ENCODE measurements at regions not wholly inside any gene's neighbourhood (a gene's known extent, or its start where the extent isn't known, plus 50 kb on each side); places are given as distances from the start of the nearest gene placed in this dataset.

GRCh38 chr9:119652931-119653330 lies 283.7 kb upstream of the BRINP1 start:
- Histone ChIP-seq H3K27me3 (replicated peaks; ENCODE audit: control insufficient read depth, insufficient read depth, low read length, poor library complexity, severe bottlenecking) (no peaks in the 10 kb centered on the region), H3K4me3 (ENCODE audit: insufficient read depth, low read depth, low read length, poor library complexity, severe bottlenecking) (no peak overlapping the region), H3K27ac (ENCODE audit: insufficient read depth, low read length, poor library complexity, severe bottlenecking) (no peak overlapping the region), H3K4me1 (ENCODE audit: control insufficient read depth, insufficient read depth, low read length, poor library complexity, severe bottlenecking) (no peaks in the 10 kb centered on the region), H3K9me3 (ENCODE audit: control insufficient read depth, low read length) (no peaks in the 10 kb centered on the region), H3K36me3 (ENCODE audit: control insufficient read depth, insufficient read depth, low read length) (no peaks in the 10 kb centered on the region)
- no peak for DNase-seq

DNA sequence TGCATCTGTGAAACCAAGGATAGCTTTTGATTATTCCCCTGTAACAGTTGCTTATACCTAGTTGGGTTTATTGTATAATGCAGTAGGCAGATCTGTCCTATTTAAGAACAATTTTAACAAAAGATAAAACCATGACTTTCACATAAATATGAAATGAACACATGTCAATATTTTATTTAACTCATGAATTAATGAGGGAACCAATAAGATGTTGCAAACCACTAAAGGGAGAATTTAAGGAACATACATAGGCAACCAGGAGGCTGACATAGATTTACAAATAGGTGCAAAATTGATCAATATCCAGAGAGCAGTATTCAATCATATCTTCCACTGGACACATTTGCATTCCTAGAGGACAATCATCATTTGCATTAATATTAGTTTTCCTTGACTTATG lies 280.0 kb upstream of the BRINP1 start:
- H3K4me3 ChIP-seq (ENCODE audit: insufficient read depth, low read depth, low read length, poor library complexity, severe bottlenecking), result no peak overlapping the region
- H3K27me3 ChIP-seq (replicated peaks; ENCODE audit: control insufficient read depth, insufficient read depth, low read length, poor library complexity, severe bottlenecking), result no peaks in the 10 kb centered on the region
- H3K9me3 ChIP-seq (ENCODE audit: control insufficient read depth, low read length), result no peaks in the 10 kb centered on the region
- no peak overlapping the region for H3K27ac ChIP-seq (ENCODE audit: insufficient read depth, low read length, poor library complexity, severe bottlenecking)
- DNase-seq, result no peak
- no peaks in the 10 kb centered on the region for H3K4me1 ChIP-seq (ENCODE audit: control insufficient read depth, insufficient read depth, low read length, poor library complexity, severe bottlenecking)
- no peaks in the 10 kb centered on the region for H3K36me3 ChIP-seq (ENCODE audit: control insufficient read depth, insufficient read depth, low read length)

GRCh38 chr9:119639287-119639955 lies 270.2 kb upstream of the BRINP1 start:
- H3K36me3 ChIP-seq (ENCODE audit: control insufficient read depth, insufficient read depth, low read length), result no peaks in the 10 kb centered on the region
- no peaks in the 10 kb centered on the region for H3K9me3 ChIP-seq (ENCODE audit: control insufficient read depth, low read length)
- H3K4me3 ChIP-seq (ENCODE audit: insufficient read depth, low read depth, low read length, poor library complexity, severe bottlenecking), result no peak overlapping the region
- no peak for DNase-seq
- H3K27me3 ChIP-seq (replicated peaks; ENCODE audit: control insufficient read depth, insufficient read depth, low read length, poor library complexity, severe bottlenecking), result no peaks in the 10 kb centered on the region
- H3K27ac ChIP-seq (ENCODE audit: insufficient read depth, low read length, poor library complexity, severe bottlenecking), result no peak overlapping the region
- H3K4me1 ChIP-seq (ENCODE audit: control insufficient read depth, insufficient read depth, low read length, poor library complexity, severe bottlenecking), result no peaks in the 10 kb centered on the region

- H3K4me3 ChIP-seq (ENCODE audit: insufficient read depth, low read depth, low read length, poor library complexity, severe bottlenecking), result no peak overlapping the region
These were observed 264.8 kb upstream of the BRINP1 start for GRCh38 chr9:119634006-119634405.

DNA sequence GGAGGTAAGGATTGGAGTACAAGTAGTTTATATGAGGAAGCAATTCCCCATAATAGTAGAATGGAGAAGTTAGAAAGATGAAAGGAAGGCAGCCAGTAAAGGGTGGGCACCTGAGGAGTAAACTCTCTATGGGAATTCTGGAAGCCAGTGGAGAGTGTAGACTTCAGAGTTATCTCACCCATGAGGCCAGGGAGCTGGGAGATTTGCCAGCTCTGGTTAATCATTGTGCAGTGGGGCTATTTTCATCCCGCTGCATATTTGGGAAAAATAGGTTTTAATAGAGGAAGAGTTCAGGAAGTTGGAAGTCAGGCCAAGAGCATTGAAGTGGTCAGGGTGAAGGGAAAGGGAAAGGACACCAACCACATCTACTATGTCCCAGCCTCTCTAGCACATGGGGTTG lies 242.3 kb upstream of the BRINP1 start:
- H3K9me3 ChIP-seq (ENCODE audit: control insufficient read depth, low read length), result no peaks in the 10 kb centered on the region
- no peak for DNase-seq

More at GRCh38 chr9:119634006-119634405, 264.8 kb upstream of the BRINP1 start:
- Histone ChIP-seq H3K36me3 (ENCODE audit: control insufficient read depth, insufficient read depth, low read length) (no peaks in the 10 kb centered on the region), H3K9me3 (ENCODE audit: control insufficient read depth, low read length) (no peaks in the 10 kb centered on the region), H3K27ac (ENCODE audit: insufficient read depth, low read length, poor library complexity, severe bottlenecking) (no peak overlapping the region), H3K4me1 (ENCODE audit: control insufficient read depth, insufficient read depth, low read length, poor library complexity, severe bottlenecking) (no peaks in the 10 kb centered on the region), H3K27me3 (replicated peaks; ENCODE audit: control insufficient read depth, insufficient read depth, low read length, poor library complexity, severe bottlenecking) (no peaks in the 10 kb centered on the region)
- no peak for DNase-seq

GRCh38 chr9:119609277-119609971 lies 240.2 kb upstream of the BRINP1 start:
- DNase-seq, result no peak
- Histone ChIP-seq H3K36me3 (ENCODE audit: control insufficient read depth, insufficient read depth, low read length) (no peaks in the 10 kb centered on the region), H3K27me3 (replicated peaks; ENCODE audit: control insufficient read depth, insufficient read depth, low read length, poor library complexity, severe bottlenecking) (no peaks in the 10 kb centered on the region), H3K4me1 (ENCODE audit: control insufficient read depth, insufficient read depth, low read length, poor library complexity, severe bottlenecking) (no peaks in the 10 kb centered on the region), H3K9me3 (ENCODE audit: control insufficient read depth, low read length) (no peaks in the 10 kb centered on the region), H3K4me3 (ENCODE audit: insufficient read depth, low read depth, low read length, poor library complexity, severe bottlenecking) (no peak overlapping the region), H3K27ac (ENCODE audit: insufficient read depth, low read length, poor library complexity, severe bottlenecking) (no peak overlapping the region)

More for the DNA sequence above, 242.3 kb upstream of the BRINP1 start:
- no peaks in the 10 kb centered on the region for H3K27me3 ChIP-seq (replicated peaks; ENCODE audit: control insufficient read depth, insufficient read depth, low read length, poor library complexity, severe bottlenecking)
- no peaks in the 10 kb centered on the region for H3K36me3 ChIP-seq (ENCODE audit: control insufficient read depth, insufficient read depth, low read length)
- no peak overlapping the region for H3K27ac ChIP-seq (ENCODE audit: insufficient read depth, low read length, poor library complexity, severe bottlenecking)
- no peak overlapping the region for H3K4me3 ChIP-seq (ENCODE audit: insufficient read depth, low read depth, low read length, poor library complexity, severe bottlenecking)
- no peaks in the 10 kb centered on the region for H3K4me1 ChIP-seq (ENCODE audit: control insufficient read depth, insufficient read depth, low read length, poor library complexity, severe bottlenecking)

DNA sequence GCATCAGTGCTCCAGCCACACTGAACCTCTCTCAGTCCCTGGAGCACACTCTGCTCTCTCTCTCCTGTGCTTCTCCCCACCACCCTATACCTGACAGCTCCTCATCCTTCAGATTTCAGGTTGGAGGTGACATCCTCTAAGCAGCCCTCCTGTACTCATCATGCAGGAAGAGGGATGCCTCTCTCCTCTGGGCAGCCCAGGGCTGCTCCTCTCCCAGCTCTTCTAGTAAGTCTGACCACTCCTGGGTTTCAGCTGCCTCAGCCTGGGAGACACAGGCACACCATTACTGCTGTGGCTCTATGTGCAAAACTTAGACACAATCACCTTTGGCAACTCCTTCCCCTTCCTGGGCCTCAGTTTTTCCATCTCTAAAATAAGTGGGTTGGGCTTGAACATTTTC lies 232.4 kb upstream of the BRINP1 start:
- Histone ChIP-seq H3K9me3 (ENCODE audit: control insufficient read depth, low read length) (no peaks in the 10 kb centered on the region), H3K4me3 (ENCODE audit: insufficient read depth, low read depth, low read length, poor library complexity, severe bottlenecking) (no peak overlapping the region), H3K27ac (ENCODE audit: insufficient read depth, low read length, poor library complexity, severe bottlenecking) (no peak overlapping the region), H3K4me1 (ENCODE audit: control insufficient read depth, insufficient read depth, low read length, poor library complexity, severe bottlenecking) (no peaks in the 10 kb centered on the region), H3K36me3 (ENCODE audit: control insufficient read depth, insufficient read depth, low read length) (no peaks in the 10 kb centered on the region), H3K27me3 (replicated peaks; ENCODE audit: control insufficient read depth, insufficient read depth, low read length, poor library complexity, severe bottlenecking) (no peaks in the 10 kb centered on the region)
- no peak for DNase-seq

DNA sequence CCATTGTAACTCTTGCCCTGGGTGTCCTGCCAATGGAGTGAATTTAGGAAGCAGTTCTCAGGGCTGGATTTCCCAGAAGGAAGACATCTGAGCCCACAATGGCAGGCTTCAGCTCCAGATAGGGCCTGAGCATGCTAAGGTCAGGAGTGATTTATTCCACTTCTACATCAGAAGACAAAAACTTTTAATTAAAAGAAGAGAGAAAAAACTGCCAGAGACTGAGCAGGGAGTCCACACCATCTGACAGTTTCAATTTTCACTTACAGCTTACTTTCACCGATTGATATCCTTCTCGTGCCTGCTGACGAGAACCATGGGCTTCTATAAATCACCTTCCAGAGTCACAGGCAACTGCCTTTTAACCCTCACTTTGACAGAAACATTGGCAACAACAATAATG lies 228.3 kb upstream of the BRINP1 start:
- H3K4me1 ChIP-seq (ENCODE audit: control insufficient read depth, insufficient read depth, low read length, poor library complexity, severe bottlenecking), result no peaks in the 10 kb centered on the region
- H3K27me3 ChIP-seq (replicated peaks; ENCODE audit: control insufficient read depth, insufficient read depth, low read length, poor library complexity, severe bottlenecking), result no peaks in the 10 kb centered on the region
- DNase-seq, result no peak
- no peaks in the 10 kb centered on the region for H3K9me3 ChIP-seq (ENCODE audit: control insufficient read depth, low read length)
- no peak overlapping the region for H3K4me3 ChIP-seq (ENCODE audit: insufficient read depth, low read depth, low read length, poor library complexity, severe bottlenecking)
- no peak overlapping the region for H3K27ac ChIP-seq (ENCODE audit: insufficient read depth, low read length, poor library complexity, severe bottlenecking)
- no peaks in the 10 kb centered on the region for H3K36me3 ChIP-seq (ENCODE audit: control insufficient read depth, insufficient read depth, low read length)

DNA sequence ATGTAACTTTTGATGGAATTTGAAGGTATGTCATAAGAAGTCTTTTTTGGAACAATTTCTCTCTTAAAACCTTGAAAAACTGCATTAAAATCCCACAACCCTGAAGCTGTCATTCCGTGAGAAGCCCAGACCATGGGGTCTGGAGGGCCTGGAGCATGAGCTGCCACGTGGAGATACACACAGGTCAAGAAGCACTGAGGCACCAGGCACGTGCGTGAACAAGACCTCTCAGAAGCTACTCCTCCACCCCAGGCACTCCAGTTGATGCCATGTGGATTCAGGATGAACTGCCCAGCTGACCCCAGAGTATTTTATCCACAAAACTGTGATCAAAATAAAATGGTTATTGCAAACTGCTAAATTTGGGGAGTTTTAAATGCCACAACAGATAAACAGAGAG lies 227.5 kb upstream of the BRINP1 start:
- H3K27me3 ChIP-seq (replicated peaks; ENCODE audit: control insufficient read depth, insufficient read depth, low read length, poor library complexity, severe bottlenecking), result no peaks in the 10 kb centered on the region
- no peak for DNase-seq
- H3K27ac ChIP-seq (ENCODE audit: insufficient read depth, low read length, poor library complexity, severe bottlenecking), result no peak overlapping the region
- H3K36me3 ChIP-seq (ENCODE audit: control insufficient read depth, insufficient read depth, low read length), result no peaks in the 10 kb centered on the region
- no peak overlapping the region for H3K4me3 ChIP-seq (ENCODE audit: insufficient read depth, low read depth, low read length, poor library complexity, severe bottlenecking)
- no peaks in the 10 kb centered on the region for H3K9me3 ChIP-seq (ENCODE audit: control insufficient read depth, low read length)
- H3K4me1 ChIP-seq (ENCODE audit: control insufficient read depth, insufficient read depth, low read length, poor library complexity, severe bottlenecking), result no peaks in the 10 kb centered on the region

- Histone ChIP-seq H3K27ac (ENCODE audit: insufficient read depth, low read length, poor library complexity, severe bottlenecking) (no peak overlapping the region), H3K27me3 (replicated peaks; ENCODE audit: control insufficient read depth, insufficient read depth, low read length, poor library complexity, severe bottlenecking) (no peaks in the 10 kb centered on the region), H3K4me1 (ENCODE audit: control insufficient read depth, insufficient read depth, low read length, poor library complexity, severe bottlenecking) (no peaks in the 10 kb centered on the region), H3K4me3 (ENCODE audit: insufficient read depth, low read depth, low read length, poor library complexity, severe bottlenecking) (no peak overlapping the region), H3K9me3 (ENCODE audit: control insufficient read depth, low read length) (no peaks in the 10 kb centered on the region), H3K36me3 (ENCODE audit: control insufficient read depth, insufficient read depth, low read length) (no peaks in the 10 kb centered on the region)
- DNase-seq, result no peak
These were observed 219.9 kb upstream of the BRINP1 start for GRCh38 chr9:119588874-119589744.

All from effector memory CD4-positive, alpha-beta T cell (primary cell).